HG03342 (cell line): ENCODE measurements at regions not wholly inside any gene's neighbourhood (a gene's known extent, or its start where the extent isn't known, plus 50 kb on each side); places are given as distances from the start of the nearest gene placed in this dataset.
"Not testable (repeated sequence)": the region's sequence is repeated elsewhere in the genome, so short reads cannot be mapped to it uniquely, and the experiment has no call there.

Experiments used
- ATAC-seq: cut with Tn5 transposase; IDR thresholded peaks from one replicate; pipeline ENCODE4 v1.9.1; 2021; ENCODE audit warnings: mild to moderate bottlenecking, moderate library complexity; ENCODE audit not compliant: unreplicated experiment

GRCh38 chr13:58955546-58956385, 1208.0 kb downstream of the DIAPH3 start:
- peak; percentile 56 for ATAC-seq

GRCh38 chr13:58958097-58958496, 1205.6 kb downstream of the DIAPH3 start:
- not testable (repeated sequence) for ATAC-seq

GRCh38 chr13:58960888-58961287, 1202.8 kb downstream of the DIAPH3 start:
- peak; percentile 48 for ATAC-seq

GRCh38 chr13:58963321-58963720, 1200.4 kb downstream of the DIAPH3 start:
- ATAC-seq, result no peak

- ATAC-seq, result no peak
These were observed 1199.7 kb downstream of the DIAPH3 start for GRCh38 chr13:58964048-58964447.

GRCh38 chr13:58977085-58977484, 1186.6 kb downstream of the DIAPH3 start:
- no peak for ATAC-seq

GRCh38 chr13:58978331-58978730, 1185.4 kb downstream of the DIAPH3 start:
- no peak for ATAC-seq

GRCh38 chr13:58979851-58980250, 1183.9 kb downstream of the DIAPH3 start:
- ATAC-seq, result no peak

GRCh38 chr13:58985845-58986244, 1177.9 kb downstream of the DIAPH3 start:
- ATAC-seq, result no peak

GRCh38 chr13:58989556-58989955, 1174.2 kb downstream of the DIAPH3 start:
- no peak for ATAC-seq

- no peak for ATAC-seq
These were observed 1171.8 kb downstream of the DIAPH3 start for GRCh38 chr13:58991826-58992477.

- ATAC-seq, result no peak
These were observed 1171.2 kb downstream of the DIAPH3 start for GRCh38 chr13:58992478-58993042.

- ATAC-seq, result no peak
These were observed 1169.7 kb downstream of the DIAPH3 start for GRCh38 chr13:58994077-58994476.

- no peak for ATAC-seq
These were observed 1169.0 kb downstream of the DIAPH3 start for GRCh38 chr13:58994777-58995176.

GRCh38 chr13:58998716-58999115, 1165.0 kb downstream of the DIAPH3 start:
- no peak for ATAC-seq

GRCh38 chr13:58999851-59000250, 1163.9 kb downstream of the DIAPH3 start:
- ATAC-seq, result no peak

- ATAC-seq, result no peak
These were observed 1163.0 kb downstream of the DIAPH3 start for GRCh38 chr13:59000770-59001169.

- no peak for ATAC-seq
These were observed 1151.0 kb downstream of the DIAPH3 start for GRCh38 chr13:59012731-59013130.

GRCh38 chr13:59016250-59016649, 1147.5 kb downstream of the DIAPH3 start:
- ATAC-seq, result no peak

GRCh38 chr13:59024434-59024833, 1139.3 kb downstream of the DIAPH3 start:
- ATAC-seq, result no peak

- ATAC-seq, result no peak
These were observed 1129.5 kb downstream of the DIAPH3 start for GRCh38 chr13:59034198-59034597.

- ATAC-seq, result no peak
These were observed 1124.9 kb downstream of the DIAPH3 start for GRCh38 chr13:59038824-59039223.
